ENCODE measurements at regions not wholly inside any gene's neighbourhood (a gene's known extent, or its start where the extent isn't known, plus 50 kb on each side); places are given as distances from the start of the nearest gene placed in this dataset.

GRCh38 chr15:93897377-93897776 is 334.0 kb upstream of the MCTP2 start:
- H2AFZ ChIP-seq (ENCODE audit: control insufficient read depth, low read depth, low read length) = no peak overlapping the region
- H3K27me3 ChIP-seq (replicated peaks in 1 of 2; ENCODE audit: control insufficient read depth in 2 of 2, insufficient read depth in 2 of 2, low read length in 1 of 2) = no peaks in the 10 kb centered on the region; a peak in 1 of 4 replicates
- no peaks in the 10 kb centered on the region for H4K20me1 ChIP-seq (ENCODE audit: control insufficient read depth, insufficient read depth)
- H3K4me1 ChIP-seq (ENCODE audit: control insufficient read depth, insufficient read depth, low read length) = no peaks in the 10 kb centered on the region
- ChIA-PET SMC1A (ENCODE audit: uncharacterized antibody, unreplicated experiment) (interaction anchor here (1.0 kb wide), 1 partner anchor 22 kb away, joined by 3 read pairs; no protein-coding TSS in a partner anchor), CTCF (interaction anchor here (1.4 kb wide), 1 partner anchor 223 kb away, joined by 4 read pairs; no protein-coding TSS in a partner anchor), RAD21 (ENCODE audit: unreplicated experiment) (no interaction called here), POLR2A (no interaction called here)
- H3K36me3 ChIP-seq (ENCODE audit: control insufficient read depth in 2 of 2, insufficient read depth in 2 of 2, low read length in 1 of 2) = no peaks in the 10 kb centered on the region
- TF ChIP-seq HDAC6 (IDR thresholded peaks at IDR 0.05; ENCODE audit: unreplicated experiment) (no peak), MEF2B (IDR thresholded peaks at IDR 0.05; ENCODE audit: partially characterized antibody, poor library complexity, severe bottlenecking) (no peak), CEBPB (IDR thresholded peaks at IDR 0.05; ENCODE audit: borderline replicate concordance in 1 of 2, low read depth in 2 of 2, low read length in 2 of 2) (no peak), FOXK2 (IDR thresholded peaks at IDR 0.05) (no peak), ELK1 (IDR thresholded peaks at IDR 0.05; ENCODE audit: low read depth, low read length) (no peak), STAT3 (IDR thresholded peaks at IDR 0.05; ENCODE audit: low read depth, low read length) (no peak), NR2C1 (IDR thresholded peaks at IDR 0.05) (no peak), POLR2AphosphoS5 (IDR thresholded peaks at IDR 0.05; ENCODE audit: low read length) (no peak), JUNB (IDR thresholded peaks at IDR 0.05) (no peak), CTCF (IDR thresholded peaks at IDR 0.05 in 2 of 3, conservative IDR thresholded peaks at IDR 0.05 in 1 of 3; ENCODE audit: control insufficient read depth in 2 of 3, extremely low read depth in 1 of 3, insufficient read depth in 1 of 3, low read depth in 3 of 3, low read length in 3 of 3) (no peak), REST (IDR thresholded peaks at IDR 0.05; ENCODE audit: low read depth, low read length) (no peak), MTA2 (IDR thresholded peaks at IDR 0.05; ENCODE audit: low read depth) (no peak), SUPT20H (IDR thresholded peaks at IDR 0.05; ENCODE audit: borderline replicate concordance, control insufficient read depth, low read depth, low read length) (no peak), SP1 (IDR thresholded peaks at IDR 0.05; ENCODE audit: low read depth, low read length) (no peak), HSF1 (IDR thresholded peaks at IDR 0.05; ENCODE audit: low read depth, low read length) (no peak), ATF3 (IDR thresholded peaks at IDR 0.05; ENCODE audit: borderline replicate concordance, extremely low read depth, low read depth, low read length) (no peak)
- no peaks in the 10 kb centered on the region for H3K9me3 ChIP-seq (replicated peaks; ENCODE audit: control insufficient read depth, insufficient read depth, low read length)
- no peaks in the 10 kb centered on the region for H3K79me2 ChIP-seq (ENCODE audit: control insufficient read depth, insufficient read depth, low read length)
- H3K9ac ChIP-seq (ENCODE audit: control insufficient read depth, insufficient read depth, low read length) = no peak overlapping the region
- in situ Hi-C loops (cut with MboI) (no loop called here), intact Hi-C loops (cut with micrococcal nuclease; ENCODE audit: unreplicated experiment) (no loop called here)
- no peak overlapping the region for H3K4me2 ChIP-seq (ENCODE audit: control insufficient read depth, insufficient read depth)
- FAIRE-seq (no peak), ATAC-seq (no peak), DNase-seq (ENCODE audit: low read depth, low spot score) (no peak)
- H3K4me3 ChIP-seq = no peak overlapping the region
- H3K27ac ChIP-seq (ENCODE audit: control insufficient read depth, insufficient read depth) = no peak overlapping the region
- WGBS (ENCODE audit: insufficient coverage, insufficient replicate concordance, low lambda C conversion rate, missing lambda C conversion rate) = 0% methylated on average over 1 of the region's 1 CpG
- BruUV-seq (replicated peaks) = no TSS peak

Measured in GM12878 (cell line).